Peyer's patch (tissue), 4 donors: ENCODE measurements at regions not wholly inside any gene's neighbourhood (a gene's known extent, or its start where the extent isn't known, plus 50 kb on each side); places are given as distances from the start of the nearest gene placed in this dataset.

Source experiments
- DNase-seq, 3 donors: peaks; one replicate each; pipeline ENCODE4 v3.0.0-alpha.2; 2017 to 2019
- H3K27ac ChIP-seq, 4 donors: fragments of 200-600 bp; sonication (generic); one replicate each; pipeline ENCODE4 v1.5.1; 2016 to 2019
- H3K27me3 ChIP-seq, 2 donors: fragments of 200-600 bp; sonication (generic); one replicate each; pipeline ENCODE4 v1.5.1; 2019
- H3K36me3 ChIP-seq, 3 donors: fragments of 200-600 bp; sonication (generic); one replicate each; pipeline ENCODE4 v1.5.1; 2016 to 2019
- H3K4me1 ChIP-seq, 4 donors: fragments of 200-600 bp; sonication (generic); one replicate each; pipeline ENCODE4 v1.5.1; 2016 to 2019
- H3K4me3 ChIP-seq, 4 donors: fragments of 200-600 bp; sonication (generic); 1 replicate in 3 of 4; 2 replicates in 1 of 4; pipeline ENCODE4 v1.5.1; 2016 to 2019; ENCODE audit warnings: mild to moderate bottlenecking in 1 of 4
- H3K9me3 ChIP-seq, 4 donors: fragments of 200-600 bp; sonication (generic); one replicate each; pipeline ENCODE4 v1.5.1; 2016 to 2019; ENCODE audit warnings: mild to moderate bottlenecking in 1 of 4
- CTCF ChIP-seq, 6 experiments: fragments of 450-650 bp in 4 of 6; fragments of 200-600 bp in 2 of 6; sonication (generic) in 1 of 6; IDR thresholded peaks; one replicate each; pipeline ENCODE4 v1.5.1; 2017 to 2019; ENCODE audit warnings: antibody characterized with exemption in 6 of 6, mild to moderate bottlenecking in 3 of 6, moderate library complexity in 1 of 6
- POLR2A ChIP-seq, 2 donors: fragments of 450-650 bp; IDR thresholded peaks; one replicate each; pipeline ENCODE4 v1.5.1; 2017; ENCODE audit warnings: antibody characterized with exemption in 2 of 2, mild to moderate bottlenecking in 2 of 2, moderate library complexity in 2 of 2

GRCh38 chr5:173809014-173809413, 79.1 kb upstream of the CPEB4 start:
- no peaks in the 10 kb centered on the region for H3K9me3 ChIP-seq
- H3K36me3 ChIP-seq: no peaks in the 10 kb centered on the region
- H3K4me3 ChIP-seq: no peak overlapping the region
- no peak for DNase-seq
- H3K27me3 ChIP-seq: no peaks in the 10 kb centered on the region
- TF ChIP-seq CTCF (IDR thresholded peaks at IDR 0.05) (no peak), POLR2A (IDR thresholded peaks at IDR 0.05) (no peak)
- no peak overlapping the region for H3K27ac ChIP-seq
- H3K4me1 ChIP-seq: no peaks in the 10 kb centered on the region

- H3K27ac ChIP-seq: no peak overlapping the region
- no peaks in the 10 kb centered on the region for H3K36me3 ChIP-seq
- H3K9me3 ChIP-seq: no peaks in the 10 kb centered on the region
- TF ChIP-seq POLR2A (IDR thresholded peaks at IDR 0.05): no peak
- TF ChIP-seq CTCF (IDR thresholded peaks at IDR 0.05): no peak
- no peaks in the 10 kb centered on the region for H3K27me3 ChIP-seq
- no peak overlapping the region for H3K4me3 ChIP-seq
- no peak for DNase-seq
- H3K4me1 ChIP-seq: no peaks in the 10 kb centered on the region
These were observed 75.2 kb upstream of the CPEB4 start for GRCh38 chr5:173812811-173813550.

- H3K4me1 ChIP-seq: no peaks in the 10 kb centered on the region
- H3K4me3 ChIP-seq: no peak overlapping the region
- DNase-seq: no peak
- TF ChIP-seq CTCF (IDR thresholded peaks at IDR 0.05) (no peak), POLR2A (IDR thresholded peaks at IDR 0.05) (no peak)
- H3K36me3 ChIP-seq: no peaks in the 10 kb centered on the region
- no peak overlapping the region for H3K27ac ChIP-seq
- H3K9me3 ChIP-seq: no peaks in the 10 kb centered on the region
- H3K27me3 ChIP-seq: no peaks in the 10 kb centered on the region
These were observed 74.1 kb upstream of the CPEB4 start for GRCh38 chr5:173814053-173814452.

- DNase-seq: no peak
- no peaks in the 10 kb centered on the region for H3K36me3 ChIP-seq
- H3K4me1 ChIP-seq: no peaks in the 10 kb centered on the region
- H3K4me3 ChIP-seq: no peak overlapping the region
- no peak overlapping the region for H3K27ac ChIP-seq
- TF ChIP-seq POLR2A (IDR thresholded peaks at IDR 0.05) (no peak), CTCF (IDR thresholded peaks at IDR 0.05) (no peak)
- H3K27me3 ChIP-seq: no peaks in the 10 kb centered on the region
- no peaks in the 10 kb centered on the region for H3K9me3 ChIP-seq
These were observed 72.6 kb upstream of the CPEB4 start for GRCh38 chr5:173815571-173815970.

GRCh38 chr5:173816728-173817127, 71.4 kb upstream of the CPEB4 start:
- Histone ChIP-seq H3K4me1 (peaks cover 0 to 3% (median 0%) of the 10 kb centered on the region in 4 donors), H3K4me3 (no peak overlapping the region), H3K36me3 (no peaks in the 10 kb centered on the region), H3K27me3 (no peaks in the 10 kb centered on the region), H3K27ac (no peak overlapping the region), H3K9me3 (no peaks in the 10 kb centered on the region)
- TF ChIP-seq POLR2A (IDR thresholded peaks at IDR 0.05) (no peak), CTCF (IDR thresholded peaks at IDR 0.05) (no peak)
- no peak for DNase-seq
